ENCODE measurements at regions not wholly inside any gene's neighbourhood (a gene's known extent, or its start where the extent isn't known, plus 50 kb on each side); places are given as distances from the start of the nearest gene placed in this dataset.

- no peak for DNase-seq (ENCODE audit: low read depth, low spot score)
Observed at GRCh38 chr6:22668717-22669116, 99.4 kb downstream of the HDGFL1 start.

GRCh38 chr6:22670605-22671004 lies 101.2 kb downstream of the HDGFL1 start:
- no peak for DNase-seq (ENCODE audit: low read depth, low spot score)

DNA sequence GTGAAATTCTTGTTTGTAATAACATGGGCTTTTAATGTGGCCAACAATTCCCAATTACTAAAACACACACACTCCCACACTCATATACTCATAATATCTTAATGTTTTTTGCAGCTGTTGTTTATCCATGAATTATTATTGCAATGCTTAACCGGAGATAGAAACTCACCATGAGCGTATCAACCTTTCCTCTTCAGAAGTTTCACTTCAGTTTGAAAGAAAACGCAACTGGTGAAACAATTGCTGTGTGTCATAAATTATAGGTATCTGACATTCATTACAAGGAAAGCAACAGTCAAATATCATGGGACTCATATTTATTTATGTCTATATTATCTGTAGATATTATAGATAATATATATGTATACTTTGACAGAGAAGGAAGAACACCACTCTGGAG lies 104.1 kb downstream of the HDGFL1 start:
- no peak for DNase-seq (ENCODE audit: low read depth, low spot score)

DNA sequence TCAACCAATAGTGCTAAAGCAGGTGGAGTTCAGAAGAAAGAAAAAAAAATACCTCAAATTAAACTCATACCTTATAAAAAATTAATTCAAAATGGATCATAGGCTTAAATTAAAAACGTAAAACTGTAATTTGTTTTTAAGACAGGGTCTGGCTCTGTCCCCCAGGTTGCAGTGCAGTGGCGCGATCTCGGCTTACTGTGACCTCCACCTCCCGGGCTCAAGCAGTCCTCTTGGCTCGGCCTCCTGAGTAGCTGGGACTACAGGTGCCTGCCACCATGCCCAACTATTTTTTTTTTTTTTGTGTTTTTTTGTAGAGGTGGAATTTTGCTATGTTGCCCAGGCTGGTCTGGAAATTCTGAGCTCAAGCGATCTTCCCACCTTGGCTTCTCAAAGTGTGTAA lies 111.6 kb downstream of the HDGFL1 start:
- no peak for DNase-seq (ENCODE audit: low read depth, low spot score)

DNA sequence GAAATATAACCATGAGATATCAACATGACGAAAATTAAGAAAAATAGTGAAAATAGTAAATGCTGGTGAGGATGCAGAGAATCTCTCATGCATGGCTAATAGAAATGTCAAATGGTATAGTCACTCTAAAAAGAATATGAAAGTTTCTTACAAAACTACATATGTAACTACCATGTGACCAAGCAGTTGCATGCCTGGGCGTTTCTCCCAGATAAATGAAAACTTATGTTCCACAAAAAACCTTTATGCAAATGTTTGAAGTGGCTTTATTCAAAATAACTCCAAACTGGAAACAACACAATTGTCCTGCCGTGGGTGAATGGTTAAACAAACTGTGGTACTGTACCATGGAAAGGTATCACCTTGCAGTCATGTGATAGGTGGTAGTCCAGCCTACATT lies 112.4 kb downstream of the HDGFL1 start:
- no peak for DNase-seq (ENCODE audit: low read depth, low spot score)

DNA sequence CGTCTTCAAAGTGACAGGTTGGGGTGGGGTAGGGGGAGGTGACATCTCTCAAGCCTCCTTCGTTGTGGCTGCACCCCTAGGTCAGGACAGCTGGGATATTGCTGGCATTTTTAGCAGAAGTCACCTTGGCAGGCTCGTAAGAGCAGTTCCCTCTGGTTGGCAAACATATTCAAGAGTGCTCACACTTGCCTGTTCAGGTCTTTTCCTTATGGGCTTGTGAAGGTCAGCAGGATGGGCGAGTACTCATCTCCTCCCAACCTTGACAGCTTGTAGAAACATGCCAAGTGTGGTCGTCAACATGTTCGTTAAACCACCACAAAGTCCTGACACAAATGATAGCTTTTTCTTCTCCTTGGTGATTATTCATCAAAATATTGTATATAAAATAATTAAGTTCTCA lies 113.6 kb downstream of the HDGFL1 start:
- no peak for DNase-seq (ENCODE audit: low read depth, low spot score)

GRCh38 chr6:22690446-22690845 lies 121.1 kb downstream of the HDGFL1 start:
- DNase-seq (ENCODE audit: low read depth, low spot score), result no peak

- DNase-seq (ENCODE audit: low read depth, low spot score), result no peak
Observed at GRCh38 chr6:22694092-22694724, 124.8 kb downstream of the HDGFL1 start.

- DNase-seq (ENCODE audit: low read depth, low spot score), result no peak
Observed at GRCh38 chr6:22696481-22696880, 127.1 kb downstream of the HDGFL1 start.

DNA sequence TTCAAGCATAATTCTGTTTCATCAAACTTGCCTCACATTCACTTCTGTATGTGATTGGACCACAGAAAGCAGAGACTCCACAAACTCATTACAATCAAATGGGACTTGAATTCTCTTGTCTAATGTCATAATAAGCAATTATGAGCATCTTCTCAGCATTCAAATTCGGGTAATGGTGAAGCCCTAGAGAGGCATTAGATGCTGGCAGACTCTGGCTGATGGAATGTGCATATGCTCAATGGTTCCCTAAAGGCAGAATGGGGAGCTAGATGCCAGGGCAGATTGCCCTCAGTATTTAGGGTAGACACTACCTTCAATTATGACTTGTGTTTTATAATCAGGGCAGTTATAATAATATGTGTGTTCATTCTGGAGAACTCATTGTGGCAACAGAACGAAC lies 127.9 kb downstream of the HDGFL1 start:
- no peak for DNase-seq (ENCODE audit: low read depth, low spot score)

DNA sequence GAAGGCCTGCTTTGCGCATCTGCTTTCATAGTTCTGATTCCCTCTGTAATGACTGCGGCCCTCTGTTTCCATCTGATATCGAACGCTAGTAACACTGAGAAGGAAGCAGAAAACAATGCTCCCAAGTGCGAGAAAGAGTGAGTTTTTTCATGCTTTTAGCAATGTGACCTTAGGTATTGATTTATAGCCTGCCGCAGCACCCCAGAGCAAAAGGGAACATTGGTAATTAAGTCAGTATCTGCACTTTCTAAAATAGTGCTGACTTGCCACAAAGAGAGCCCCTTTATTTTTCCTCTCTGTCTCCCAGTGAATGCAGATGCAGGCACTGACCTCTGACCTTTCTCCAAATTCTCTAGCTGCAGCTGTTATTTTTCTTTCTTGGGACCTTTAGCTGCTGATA lies 129.8 kb downstream of the HDGFL1 start:
- DNase-seq (ENCODE audit: low read depth, low spot score), result peak; percentile 4

DNA sequence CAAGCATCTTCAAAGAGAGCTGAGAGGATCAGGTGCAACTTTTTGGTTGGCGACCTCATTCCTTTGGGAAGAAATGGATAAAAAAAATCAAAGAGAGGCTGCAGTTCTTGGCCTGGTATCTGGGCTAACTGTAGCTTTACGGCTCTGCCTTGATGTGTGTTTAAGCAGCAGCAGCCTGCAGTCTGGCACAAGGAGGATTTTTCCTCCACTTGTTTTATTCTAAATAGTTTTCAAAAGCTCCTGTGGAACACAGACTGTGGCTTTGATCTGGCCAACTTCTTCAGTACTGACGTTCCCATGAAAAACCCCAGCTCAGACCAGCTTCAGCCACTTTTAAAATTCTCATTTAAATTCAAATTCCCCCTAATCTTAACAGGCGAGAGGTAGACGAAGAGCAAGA lies 137.3 kb downstream of the HDGFL1 start:
- no peak for DNase-seq (ENCODE audit: low read depth, low spot score)

GRCh38 chr6:22708469-22708868 lies 139.1 kb downstream of the HDGFL1 start:
- no peak for DNase-seq (ENCODE audit: low read depth, low spot score)

GRCh38 chr6:22709803-22710202 lies 140.4 kb downstream of the HDGFL1 start:
- no peak for DNase-seq (ENCODE audit: low read depth, low spot score)

DNA sequence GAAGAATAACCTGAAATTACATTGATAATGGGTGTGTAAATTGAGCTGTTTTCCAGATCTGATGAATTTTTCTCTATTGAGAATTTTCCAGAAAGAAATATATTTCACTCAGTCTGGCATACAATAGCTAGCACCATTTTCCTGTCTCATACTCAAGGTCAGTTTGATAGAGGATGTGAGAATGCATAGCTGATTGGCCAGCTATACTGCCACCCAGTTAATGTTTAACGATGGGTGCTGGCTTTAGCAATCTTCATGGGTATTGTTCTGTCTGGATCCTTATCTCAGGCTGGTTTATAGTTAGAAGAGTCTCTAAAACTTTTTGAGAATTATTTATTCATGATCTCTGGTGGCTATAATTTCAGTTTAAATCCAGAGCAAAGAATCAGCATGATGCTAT lies 147.4 kb downstream of the HDGFL1 start:
- DNase-seq (ENCODE audit: low read depth, low spot score), result no peak

GRCh38 chr6:22717915-22718314 lies 148.5 kb downstream of the HDGFL1 start:
- no peak for DNase-seq (ENCODE audit: low read depth, low spot score)

DNA sequence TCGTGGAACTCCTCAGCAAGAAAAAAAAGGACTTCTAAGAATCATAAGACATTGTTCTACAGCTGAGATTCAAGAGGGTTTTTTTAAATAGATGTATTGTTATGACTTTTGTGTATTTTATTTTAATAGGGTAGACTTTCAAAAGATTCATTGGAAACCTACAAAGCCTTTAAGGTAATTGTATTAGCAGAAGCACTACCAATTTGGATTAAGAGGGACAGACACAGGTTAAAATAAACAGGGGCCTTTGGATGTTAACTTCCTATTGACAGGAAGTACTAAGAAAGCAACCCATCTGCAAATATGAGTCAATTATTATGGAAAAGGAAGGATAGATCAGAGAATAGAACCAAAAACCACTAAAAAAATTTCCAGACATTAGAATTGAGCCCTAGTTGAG lies 153.5 kb downstream of the HDGFL1 start:
- DNase-seq (ENCODE audit: low read depth, low spot score), result no peak

GRCh38 chr6:22726966-22727365 lies 157.6 kb downstream of the HDGFL1 start:
- DNase-seq (ENCODE audit: low read depth, low spot score), result no peak

- DNase-seq (ENCODE audit: low read depth, low spot score), result no peak
Observed at GRCh38 chr6:22727710-22728109, 158.3 kb downstream of the HDGFL1 start.

GRCh38 chr6:22732176-22732970 lies 163.0 kb downstream of the HDGFL1 start:
- DNase-seq (ENCODE audit: low read depth, low spot score), result peak; percentile 55

DNA sequence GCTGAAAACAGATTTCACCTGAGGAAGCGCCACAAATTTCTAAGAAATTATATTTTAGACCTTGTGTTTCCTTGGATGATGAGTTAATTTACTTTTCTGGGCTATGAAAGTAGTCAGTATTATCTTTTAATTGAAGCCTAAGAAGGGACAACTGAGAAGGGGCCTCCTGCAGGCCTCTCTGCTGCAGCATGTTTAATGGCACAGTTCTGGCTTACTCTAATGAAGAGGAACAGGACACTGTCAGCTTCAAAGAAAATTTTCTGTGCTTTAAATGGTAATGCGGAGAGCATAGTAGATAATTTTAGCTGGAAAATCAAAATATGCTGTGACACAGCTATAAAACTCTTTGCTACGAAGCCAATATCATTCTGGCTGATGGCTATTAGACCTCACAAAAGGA lies 167.4 kb downstream of the HDGFL1 start:
- DNase-seq (ENCODE audit: low read depth, low spot score), result no peak

DNA sequence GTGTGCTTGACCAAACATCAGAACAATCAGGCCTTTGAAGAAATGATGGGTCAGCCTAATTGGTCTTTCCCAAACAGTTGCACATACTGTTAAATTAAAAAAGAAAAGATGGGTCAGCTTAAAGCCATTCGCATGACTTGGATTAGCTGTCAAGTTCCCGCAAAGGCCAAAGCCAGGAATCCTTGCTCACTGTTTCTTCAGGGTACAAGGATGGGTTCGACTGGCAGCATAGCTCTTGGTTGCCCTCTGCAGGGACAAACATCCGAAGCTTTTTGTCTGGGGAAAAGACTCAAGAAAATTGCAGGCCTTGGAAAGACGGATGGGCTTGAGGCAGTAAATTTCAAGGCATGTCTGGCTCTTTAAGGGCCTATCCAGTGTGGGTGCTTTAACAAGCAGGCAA lies 168.0 kb downstream of the HDGFL1 start:
- DNase-seq (ENCODE audit: low read depth, low spot score), result peak; percentile 6

DNA sequence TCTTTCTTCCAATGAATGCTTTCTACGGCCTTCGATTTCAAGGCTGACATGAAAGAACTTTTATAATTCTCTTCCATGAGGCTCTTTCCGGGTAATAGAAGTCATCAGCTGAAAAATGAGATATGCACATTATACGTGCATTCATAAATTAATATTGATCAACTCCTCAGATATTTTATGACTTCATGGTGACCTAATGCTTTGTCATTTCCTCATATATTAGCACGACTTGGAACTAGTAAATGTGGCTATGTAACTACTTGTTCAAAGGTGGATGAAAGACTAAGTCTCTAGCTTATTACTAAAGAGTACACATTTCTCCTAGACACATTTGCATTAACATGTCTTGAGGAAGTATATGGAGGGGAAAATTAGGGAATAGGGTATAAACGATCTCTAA lies 168.8 kb downstream of the HDGFL1 start:
- DNase-seq (ENCODE audit: low read depth, low spot score), result no peak
